ENCODE measurements at regions not wholly inside any gene's neighbourhood (a gene's known extent, or its start where the extent isn't known, plus 50 kb on each side); places are given as distances from the start of the nearest gene placed in this dataset.

GRCh38 chr2:153606623-153607022 is 128.1 kb upstream of the RPRM start:
- Histone ChIP-seq H2BK5ac (ENCODE audit: insufficient read length, low read length) (no peak overlapping the region), H2BK20ac (ENCODE audit: low read depth, low read length, poor library complexity, severe bottlenecking) (no peak overlapping the region), H4K91ac (ENCODE audit: insufficient read length, low read depth, low read length) (no peak overlapping the region), H2BK120ac (ENCODE audit: low read depth, low read length, poor library complexity, severe bottlenecking) (no peak overlapping the region), H3K4ac (ENCODE audit: low read depth, low read length) (no peak overlapping the region), H2BK12ac (ENCODE audit: insufficient read length, low read depth, low read length) (no peak overlapping the region), H3K23me2 (ENCODE audit: insufficient read length, low read depth, low read length, poor library complexity, severe bottlenecking) (no peaks in the 10 kb centered on the region), H3K79me1 (ENCODE audit: insufficient read depth, low read depth, low read length, poor library complexity, severe bottlenecking) (no peaks in the 10 kb centered on the region), H3K56ac (ENCODE audit: insufficient read length, low read depth, low read length) (no peak overlapping the region), H3K4me1 (ENCODE audit: insufficient read depth, low read length) (no peaks in the 10 kb centered on the region; the same call in 1 of the 2 replicates), H2AK5ac (ENCODE audit: insufficient read length, low read length) (no peak overlapping the region), H3K18ac (ENCODE audit: insufficient read length, low read depth, low read length) (no peak overlapping the region), H3K9me3 (ENCODE audit: control insufficient read depth, low read depth, low read length) (no peaks in the 10 kb centered on the region), H4K8ac (replicated peaks; ENCODE audit: insufficient read length, low read depth, low read length) (no peak overlapping the region), H3K23ac (ENCODE audit: insufficient read length, low read depth, low read length) (no peak overlapping the region), H4K20me1 (ENCODE audit: control insufficient read depth, insufficient read depth, insufficient read length) (no peaks in the 10 kb centered on the region), H3T11ph (ENCODE audit: low read length) (no peak overlapping the region), H2BK15ac (ENCODE audit: low read depth, low read length) (no peak overlapping the region), H2AFZ (ENCODE audit: low read length) (no peak overlapping the region), H3K4me2 (ENCODE audit: insufficient read depth, insufficient read length, low read length) (no peak overlapping the region), H3K27ac (ENCODE audit: insufficient read length, low read depth, low read length) (no peak overlapping the region), H3K79me2 (ENCODE audit: insufficient read depth, low read length) (no peaks in the 10 kb centered on the region), H4K5ac (ENCODE audit: insufficient read length, low read depth, low read length) (no peak overlapping the region), H3K27me3 (ENCODE audit: insufficient read depth, low read length) (no peaks in the 10 kb centered on the region), H3K14ac (ENCODE audit: insufficient read depth, low read length) (no peak overlapping the region), H3K9ac (ENCODE audit: extremely low read depth, insufficient read length, low read length) (no peak overlapping the region)
- H3K36me3 Mint-ChIP-seq (ENCODE audit: insufficient read depth in 1 of 3, low read depth in 3 of 3), result no peaks in the 10 kb centered on the region; a peak in 1 of 7 replicates
- H3K4me1 Mint-ChIP-seq, result peaks cover 0 to 9% of the 10 kb centered on the region in 2 experiments; a peak in 2 of 4 replicates
- no peak for TF ChIP-seq CTCF (conservative IDR thresholded peaks at IDR 0.05)
- H3K27ac Mint-ChIP-seq, result no peak overlapping the region; a peak in 1 of 7 replicates
- WGBS (ENCODE audit: extremely low coverage, insufficient read length, low lambda C conversion rate), result no CpG with 5 or more reads among the region's 3 CpGs
- H3K4me3 Mint-ChIP-seq, result no peak overlapping the region
- H3K27me3 Mint-ChIP-seq (ENCODE audit: low read depth), result no peaks in the 10 kb centered on the region
- no peaks in the 10 kb centered on the region for H3K9me3 Mint-ChIP-seq
- DNase-seq, result no peak
